ENCODE measurements at regions not wholly inside any gene's neighbourhood (a gene's known extent, or its start where the extent isn't known, plus 50 kb on each side); places are given as distances from the start of the nearest gene placed in this dataset.

GRCh38 chr2:8436585-8436984, 245.3 kb upstream of the ID2 start:
- no peaks in the 10 kb centered on the region for H3K36me3 ChIP-seq (ENCODE audit: control insufficient read depth in 1 of 2, insufficient read depth in 2 of 2, low read length in 2 of 2)
- H3K4me2 ChIP-seq (ENCODE audit: low read length) = no peak overlapping the region
- no peak overlapping the region for H3K27ac ChIP-seq (ENCODE audit: low read depth, low read length)
- peaks cover 0 to 8% of the 10 kb centered on the region in 2 experiments; a peak in 2 of 4 replicates for H3K4me1 ChIP-seq (ENCODE audit: control insufficient read depth in 1 of 2, insufficient read depth in 2 of 2, low read length in 2 of 2)
- no peak overlapping the region for H2AFZ ChIP-seq (ENCODE audit: low read depth, low read length, poor library complexity, severe bottlenecking)
- RAD21 ChIA-PET (ENCODE audit: low non-redundant PET in 1 of 2, low total read pairs in 2 of 2, uncharacterized antibody in 2 of 2, unreplicated experiment in 2 of 2) = no interaction called here
- H3K9me3 ChIP-seq (ENCODE audit: control insufficient read depth in 1 of 2, insufficient read depth in 1 of 2, low read depth in 1 of 2, low read length in 2 of 2) = no peaks in the 10 kb centered on the region
- H3K4me3 ChIP-seq (replicated peaks in 1 of 2; ENCODE audit: low read depth in 1 of 2, low read length in 2 of 2) = no peak overlapping the region
- intact Hi-C loops (cut with micrococcal nuclease) = no loop called here
- H3K79me2 ChIP-seq (ENCODE audit: insufficient read depth, low read length) = no peaks in the 10 kb centered on the region
- no TSS peak for BruUV-seq (replicated peaks)
- CTCF ChIA-PET = no interaction called here
- POLR2A ChIA-PET = no interaction called here
- ATAC-seq (no peak), DNase-seq (ENCODE audit: low read depth, low spot score) (no peak)
- no peak for TF ChIP-seq SRF (IDR thresholded peaks at IDR 0.05; ENCODE audit: low read depth)
- TF ChIP-seq REST (IDR thresholded peaks at IDR 0.05; ENCODE audit: low read depth) = no peak
- TF ChIP-seq SP1 (IDR thresholded peaks at IDR 0.05; ENCODE audit: low read depth) = no peak
- no peak for TF ChIP-seq ATF3 (IDR thresholded peaks at IDR 0.05)
- no peak for TF ChIP-seq JUND (IDR thresholded peaks at IDR 0.05)
- no peak for TF ChIP-seq EZH2 (IDR thresholded peaks at IDR 0.05)
- TF ChIP-seq RAD21 (IDR thresholded peaks at IDR 0.05; ENCODE audit: low read depth) = no peak
- no peak for TF ChIP-seq EGR1 (IDR thresholded peaks at IDR 0.05; ENCODE audit: low read depth)
- no peak for TF ChIP-seq FOSL1 (IDR thresholded peaks at IDR 0.05; ENCODE audit: low read depth)
- TF ChIP-seq CEBPB (IDR thresholded peaks at IDR 0.05; ENCODE audit: low read depth) = no peak
- no peak for TF ChIP-seq CTCF (IDR thresholded peaks at IDR 0.05 in 2 of 3, conservative IDR thresholded peaks at IDR 0.05 in 1 of 3; ENCODE audit: borderline replicate concordance in 1 of 3, insufficient read depth in 1 of 3, low read depth in 2 of 3, low read length in 2 of 3)
- TF ChIP-seq TCF7L2 (IDR thresholded peaks at IDR 0.05; ENCODE audit: borderline replicate concordance, extremely low read depth, insufficient read depth, insufficient read length) = no peak
- TF ChIP-seq SIN3A (IDR thresholded peaks at IDR 0.05; ENCODE audit: low read depth) = no peak
- no peak for TF ChIP-seq EZH2phosphoT487 (IDR thresholded peaks at IDR 0.05; ENCODE audit: borderline replicate concordance)
- no peak for TF ChIP-seq POLR2AphosphoS5 (IDR thresholded peaks at IDR 0.05; ENCODE audit: low read depth, low read length)
- no peak for TF ChIP-seq POLR2A (IDR thresholded peaks at IDR 0.05; ENCODE audit: borderline replicate concordance, extremely low read depth, insufficient read depth, insufficient read length)
- no peak for TF ChIP-seq MAX (IDR thresholded peaks at IDR 0.05)
- TF ChIP-seq YY1 (IDR thresholded peaks at IDR 0.05; ENCODE audit: extremely low read depth, insufficient replicate concordance, low read depth, low read length) = no peak
- no peak for TF ChIP-seq ZBTB33 (IDR thresholded peaks at IDR 0.05; ENCODE audit: extremely low read depth, insufficient replicate concordance, low read length)
- TF ChIP-seq CBX3 (IDR thresholded peaks at IDR 0.05; ENCODE audit: low read depth) = no peak
- no peaks in the 10 kb centered on the region for H3K27me3 ChIP-seq (ENCODE audit: insufficient read depth, low read length)
- H3K9ac ChIP-seq (ENCODE audit: low read length) = no peak overlapping the region
- H4K20me1 ChIP-seq (ENCODE audit: insufficient read depth) = no peaks in the 10 kb centered on the region
- no peaks in the 10 kb centered on the region for H3K9me2 ChIP-seq (ENCODE audit: insufficient read depth)
